Endothelial cell of umbilical vein (primary cell): ENCODE measurements at regions not wholly inside any gene's neighbourhood (a gene's known extent, or its start where the extent isn't known, plus 50 kb on each side); places are given as distances from the start of the nearest gene placed in this dataset.

Experiments used
- EZH2 ChIP-seq: IDR thresholded peaks from 2 replicates; pipeline ENCODE4 v1.6.1; 2012; ENCODE audit warnings: borderline replicate concordance, low read depth, mild to moderate bottlenecking, moderate library complexity, low read length, inconsistent platforms; ENCODE audit not compliant: severe bottlenecking
- MAX ChIP-seq: IDR thresholded peaks from 2 replicates; pipeline ENCODE4 v1.6.1; 2011; ENCODE audit not compliant: insufficient read depth, insufficient read length
- POLR2A ChIP-seq: IDR thresholded peaks from 2 replicates; pipeline ENCODE4 v1.6.1; 2012; ENCODE audit warnings: low read depth, mild to moderate bottlenecking, control low read depth, low read length
- POLR2AphosphoS5 ChIP-seq: IDR thresholded peaks from 2 replicates; pipeline ENCODE4 v1.6.1; 2012; ENCODE audit warnings: low read depth, mild to moderate bottlenecking, control low read depth, low read length, moderate library complexity; ENCODE audit not compliant: insufficient read depth
- TF ChIP-seq, protein P1 (sequence below), 2 donors: IDR thresholded peaks; 1 replicate in 1 of 2; 2 replicates in 1 of 2; pipeline ENCODE4 v1.5.1; 2011; ENCODE audit warnings: low read length in 2 of 2, mild to moderate bottlenecking in 2 of 2, moderate library complexity in 2 of 2, control low read depth in 1 of 2, inconsistent platforms in 1 of 2, low read depth in 1 of 2; ENCODE audit not compliant: insufficient read depth in 1 of 2; ENCODE audit errors: extremely low read depth in 1 of 2

DNA sequence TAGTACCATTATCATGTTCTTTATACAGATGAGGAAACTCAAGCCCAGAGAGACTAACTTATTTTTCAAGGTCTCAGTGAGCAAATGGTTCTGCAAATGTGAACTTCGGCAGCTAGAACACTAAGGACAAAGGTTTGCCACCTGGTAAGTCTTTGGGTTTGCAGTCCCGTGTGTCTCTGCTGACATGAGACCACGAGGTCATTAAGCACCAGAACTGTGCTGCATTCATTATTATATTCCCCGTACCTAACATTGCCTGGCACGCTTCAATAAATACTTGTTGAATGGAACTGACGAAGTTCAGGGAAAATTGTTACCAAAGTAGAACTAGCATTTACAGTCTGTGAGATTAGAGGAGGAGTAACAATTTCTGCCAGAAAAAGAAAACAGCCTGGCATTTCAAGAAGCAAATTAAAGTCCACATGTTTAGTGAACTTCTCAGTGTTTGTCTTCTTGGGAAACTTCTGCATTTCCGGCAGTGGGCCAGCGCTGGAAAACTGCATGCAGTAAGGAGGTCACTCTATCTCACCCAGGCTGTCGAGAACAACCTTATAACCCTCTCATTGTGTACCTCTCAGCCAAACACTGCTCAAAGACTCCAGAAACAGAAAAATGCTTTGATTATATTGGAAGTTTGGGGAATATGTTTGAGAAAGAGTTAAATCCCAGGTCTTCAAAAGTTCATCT is 67.4 kb upstream of the CPEB2 start:
- TF ChIP-seq POLR2AphosphoS5: no peak
- TF ChIP-seq, protein P1, sequence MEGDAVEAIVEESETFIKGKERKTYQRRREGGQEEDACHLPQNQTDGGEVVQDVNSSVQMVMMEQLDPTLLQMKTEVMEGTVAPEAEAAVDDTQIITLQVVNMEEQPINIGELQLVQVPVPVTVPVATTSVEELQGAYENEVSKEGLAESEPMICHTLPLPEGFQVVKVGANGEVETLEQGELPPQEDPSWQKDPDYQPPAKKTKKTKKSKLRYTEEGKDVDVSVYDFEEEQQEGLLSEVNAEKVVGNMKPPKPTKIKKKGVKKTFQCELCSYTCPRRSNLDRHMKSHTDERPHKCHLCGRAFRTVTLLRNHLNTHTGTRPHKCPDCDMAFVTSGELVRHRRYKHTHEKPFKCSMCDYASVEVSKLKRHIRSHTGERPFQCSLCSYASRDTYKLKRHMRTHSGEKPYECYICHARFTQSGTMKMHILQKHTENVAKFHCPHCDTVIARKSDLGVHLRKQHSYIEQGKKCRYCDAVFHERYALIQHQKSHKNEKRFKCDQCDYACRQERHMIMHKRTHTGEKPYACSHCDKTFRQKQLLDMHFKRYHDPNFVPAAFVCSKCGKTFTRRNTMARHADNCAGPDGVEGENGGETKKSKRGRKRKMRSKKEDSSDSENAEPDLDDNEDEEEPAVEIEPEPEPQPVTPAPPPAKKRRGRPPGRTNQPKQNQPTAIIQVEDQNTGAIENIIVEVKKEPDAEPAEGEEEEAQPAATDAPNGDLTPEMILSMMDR (IDR thresholded peaks at IDR 0.05; ENCODE audit: extremely low read depth in 1 of 2, insufficient read depth in 1 of 2, low read depth in 1 of 2, low read length in 2 of 2): no peak
- TF ChIP-seq EZH2: no peak
- TF ChIP-seq POLR2A: no peak
- no peak for TF ChIP-seq MAX
